ENCODE measurements at regions not wholly inside any gene's neighbourhood (a gene's known extent, or its start where the extent isn't known, plus 50 kb on each side); places are given as distances from the start of the nearest gene placed in this dataset.

DNA sequence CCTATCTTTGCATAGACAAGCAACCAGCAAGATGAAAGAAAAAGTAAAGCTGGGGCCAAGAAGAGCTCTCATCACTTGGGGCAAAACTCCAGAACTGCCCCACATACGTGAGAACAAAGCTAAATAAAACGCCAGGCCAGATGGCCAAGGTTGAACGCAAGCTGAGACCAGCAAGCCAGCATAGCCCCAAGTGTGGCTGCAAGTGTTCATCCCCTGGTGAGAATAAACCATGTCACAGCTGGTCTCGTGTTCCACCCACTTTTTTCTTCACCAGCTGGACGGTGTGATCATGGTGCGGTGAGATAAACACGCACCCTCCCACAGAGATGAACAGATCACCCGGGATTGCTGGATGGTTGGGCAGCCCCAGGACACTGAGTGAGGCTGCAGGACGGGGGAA is 109.6 kb upstream of the CACNA1A start:
- H3K27ac ChIP-seq = no peak overlapping the region
- H3K36me3 ChIP-seq = no peaks in the 10 kb centered on the region
- TF ChIP-seq POLR2A (IDR thresholded peaks at IDR 0.05) (no peak), POLR2AphosphoS5 (IDR thresholded peaks at IDR 0.05) (no peak)
- TF ChIP-seq, protein P1, sequence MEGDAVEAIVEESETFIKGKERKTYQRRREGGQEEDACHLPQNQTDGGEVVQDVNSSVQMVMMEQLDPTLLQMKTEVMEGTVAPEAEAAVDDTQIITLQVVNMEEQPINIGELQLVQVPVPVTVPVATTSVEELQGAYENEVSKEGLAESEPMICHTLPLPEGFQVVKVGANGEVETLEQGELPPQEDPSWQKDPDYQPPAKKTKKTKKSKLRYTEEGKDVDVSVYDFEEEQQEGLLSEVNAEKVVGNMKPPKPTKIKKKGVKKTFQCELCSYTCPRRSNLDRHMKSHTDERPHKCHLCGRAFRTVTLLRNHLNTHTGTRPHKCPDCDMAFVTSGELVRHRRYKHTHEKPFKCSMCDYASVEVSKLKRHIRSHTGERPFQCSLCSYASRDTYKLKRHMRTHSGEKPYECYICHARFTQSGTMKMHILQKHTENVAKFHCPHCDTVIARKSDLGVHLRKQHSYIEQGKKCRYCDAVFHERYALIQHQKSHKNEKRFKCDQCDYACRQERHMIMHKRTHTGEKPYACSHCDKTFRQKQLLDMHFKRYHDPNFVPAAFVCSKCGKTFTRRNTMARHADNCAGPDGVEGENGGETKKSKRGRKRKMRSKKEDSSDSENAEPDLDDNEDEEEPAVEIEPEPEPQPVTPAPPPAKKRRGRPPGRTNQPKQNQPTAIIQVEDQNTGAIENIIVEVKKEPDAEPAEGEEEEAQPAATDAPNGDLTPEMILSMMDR (IDR thresholded peaks at IDR 0.05) = no peak
- no peaks in the 10 kb centered on the region for H3K27me3 ChIP-seq
- intact Hi-C loops (cut with DNase I; ENCODE audit: low total_unique reads) = no loop called here
- H3K4me1 ChIP-seq = no peaks in the 10 kb centered on the region
- H3K4me3 ChIP-seq = no peak overlapping the region
- H3K9me3 ChIP-seq = no peaks in the 10 kb centered on the region
- DNase-seq (ENCODE audit: low spot score in 2 of 2) = no peak

DNA sequence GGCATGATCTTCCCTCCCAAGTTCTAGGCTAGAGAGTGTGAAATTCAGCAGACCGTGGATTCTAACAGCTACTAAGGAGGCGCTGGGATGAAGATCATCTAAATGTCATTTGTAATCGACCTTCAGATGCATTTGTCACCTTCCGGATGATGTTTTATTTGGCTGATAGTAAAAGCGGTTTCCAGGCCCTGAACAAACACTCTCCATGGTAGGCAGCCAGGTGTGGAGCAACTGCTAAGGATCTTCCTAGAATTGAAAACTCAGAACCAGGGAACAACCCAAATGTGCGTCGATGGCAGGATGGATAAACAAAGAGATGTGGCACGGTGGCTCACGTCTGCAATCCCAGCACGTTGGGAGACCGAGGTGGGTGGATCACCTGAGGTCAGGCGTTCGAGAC is 107.2 kb upstream of the CACNA1A start:
- TF ChIP-seq POLR2A (IDR thresholded peaks at IDR 0.05) (no peak), POLR2AphosphoS5 (IDR thresholded peaks at IDR 0.05) (no peak)
- TF ChIP-seq, protein P1 (IDR thresholded peaks at IDR 0.05) = no peak
- no peak for DNase-seq (ENCODE audit: low spot score in 2 of 2)
- H3K27me3 ChIP-seq = no peaks in the 10 kb centered on the region
- H3K4me1 ChIP-seq = no peaks in the 10 kb centered on the region
- no peaks in the 10 kb centered on the region for H3K36me3 ChIP-seq
- no peak overlapping the region for H3K4me3 ChIP-seq
- intact Hi-C loops (cut with DNase I; ENCODE audit: low total_unique reads) = no loop called here
- H3K27ac ChIP-seq = no peak overlapping the region
- no peaks in the 10 kb centered on the region for H3K9me3 ChIP-seq

- no peaks in the 10 kb centered on the region for H3K4me1 ChIP-seq
- no peak overlapping the region for H3K27ac ChIP-seq
- intact Hi-C loops (cut with DNase I; ENCODE audit: low total_unique reads) = no loop called here
- no peaks in the 10 kb centered on the region for H3K27me3 ChIP-seq
- no peaks in the 10 kb centered on the region for H3K9me3 ChIP-seq
- no peaks in the 10 kb centered on the region for H3K36me3 ChIP-seq
- no peak for DNase-seq (ENCODE audit: low spot score in 2 of 2)
- TF ChIP-seq, protein P1 (IDR thresholded peaks at IDR 0.05) = no peak
- TF ChIP-seq POLR2AphosphoS5 (IDR thresholded peaks at IDR 0.05) (no peak), POLR2A (IDR thresholded peaks at IDR 0.05) (no peak)
- no peak overlapping the region for H3K4me3 ChIP-seq
Measured at GRCh38 chr19:13611596-13611995, 105.3 kb upstream of the CACNA1A start.

DNA sequence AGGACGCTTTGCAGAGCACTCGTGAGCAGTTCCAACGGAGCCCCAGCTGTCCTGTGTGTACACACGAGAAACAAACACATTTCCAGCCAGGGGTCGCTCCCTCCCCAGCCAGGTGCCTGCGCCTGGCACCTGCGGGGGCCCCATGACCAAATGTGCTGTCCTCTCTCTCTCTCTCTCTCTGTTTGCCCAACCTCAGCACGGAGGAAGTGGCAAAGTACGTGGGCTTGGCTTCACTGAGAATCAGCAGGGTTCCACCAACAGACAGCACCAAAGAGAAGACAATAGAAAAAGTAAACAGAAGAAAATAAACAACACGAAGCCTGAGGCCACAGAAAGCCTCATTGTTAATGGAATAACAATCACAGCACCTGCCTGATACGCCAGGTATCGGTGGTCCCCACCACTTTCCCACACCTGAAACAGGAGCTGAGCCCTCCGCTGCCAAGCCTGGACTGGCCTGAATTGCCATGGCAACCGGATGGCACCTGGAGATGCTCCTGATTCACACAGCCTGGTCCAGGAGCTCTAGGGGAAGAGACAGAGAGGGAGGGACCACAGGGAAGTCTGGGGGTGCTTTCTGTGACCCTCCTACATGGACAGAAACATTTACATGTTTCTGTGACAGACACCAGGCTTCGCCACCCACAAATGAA is 103.9 kb upstream of the CACNA1A start:
- Histone ChIP-seq H3K4me1 (no peaks in the 10 kb centered on the region), H3K4me3 (no peak overlapping the region), H3K36me3 (no peaks in the 10 kb centered on the region), H3K27ac (no peak overlapping the region), H3K27me3 (no peaks in the 10 kb centered on the region), H3K9me3 (no peaks in the 10 kb centered on the region)
- no peak for DNase-seq (ENCODE audit: low spot score in 2 of 2)
- TF ChIP-seq POLR2AphosphoS5 (IDR thresholded peaks at IDR 0.05) (no peak), POLR2A (IDR thresholded peaks at IDR 0.05) (no peak)
- TF ChIP-seq, protein P1 (IDR thresholded peaks at IDR 0.05) = no peak
- intact Hi-C loops (cut with DNase I; ENCODE audit: low total_unique reads) = no loop called here

DNA sequence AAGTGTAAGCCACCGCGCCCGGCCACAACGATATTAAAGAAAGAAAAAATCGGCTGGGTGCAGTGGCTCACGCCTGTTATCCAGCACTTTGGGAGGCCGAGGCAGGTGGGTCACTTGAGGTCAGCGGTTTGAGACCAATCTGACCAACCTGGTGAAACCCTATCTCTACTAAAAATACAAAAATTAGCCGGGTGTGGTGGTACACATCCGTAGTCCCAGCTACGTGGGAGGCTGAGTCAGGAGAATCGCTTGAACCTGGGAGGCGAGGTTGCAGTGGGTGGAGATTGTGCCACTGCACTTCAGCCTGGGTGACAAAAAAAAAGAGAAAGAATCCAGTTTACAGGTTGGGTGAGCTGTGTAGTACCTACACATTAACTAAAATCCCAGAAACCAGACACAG is 99.9 kb upstream of the CACNA1A start:
- Histone ChIP-seq H3K9me3 (no peaks in the 10 kb centered on the region), H3K4me3 (no peak overlapping the region), H3K36me3 (no peaks in the 10 kb centered on the region), H3K27ac (no peak overlapping the region), H3K4me1 (no peaks in the 10 kb centered on the region), H3K27me3 (no peaks in the 10 kb centered on the region)
- intact Hi-C loops (cut with DNase I; ENCODE audit: low total_unique reads) = no loop called here
- no peak for DNase-seq (ENCODE audit: low spot score in 2 of 2)
- no peak for TF ChIP-seq POLR2AphosphoS5 (IDR thresholded peaks at IDR 0.05)
- TF ChIP-seq POLR2A (IDR thresholded peaks at IDR 0.05) = no peak
- TF ChIP-seq, protein P1 (IDR thresholded peaks at IDR 0.05) = no peak
